HS-5 (cell line): ENCODE measurements at regions not wholly inside any gene's neighbourhood (a gene's known extent, or its start where the extent isn't known, plus 50 kb on each side); places are given as distances from the start of the nearest gene placed in this dataset.

ENCODE experiments used
- DNase-seq: peaks from one replicate; pipeline ENCODE4 v3.0.0-alpha.2; 2012; ENCODE audit warnings: low read depth

DNA sequence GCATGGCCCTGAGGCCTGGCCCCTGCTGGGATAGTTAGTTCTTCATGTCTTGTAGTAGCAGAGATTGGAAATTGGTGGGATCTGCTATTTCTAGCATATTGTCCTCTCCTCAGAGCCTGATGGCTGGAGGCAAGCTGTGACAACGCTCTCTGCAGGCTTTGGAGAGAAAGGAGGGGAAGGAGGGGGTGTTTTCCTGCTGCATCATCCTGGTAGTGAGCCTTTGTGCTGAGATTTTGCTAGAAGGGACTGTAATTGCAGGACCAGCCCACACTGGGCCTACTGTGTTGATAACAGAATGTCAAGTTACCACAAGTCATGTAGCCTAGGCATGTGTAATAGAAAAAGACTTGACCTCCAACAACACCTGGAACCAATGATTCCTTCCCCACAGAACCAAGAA, 351.0 kb downstream of the SIPA1L2 start:
- DNase-seq: no peak

- DNase-seq: no peak
Measured at GRCh38 chr1:232276651-232277050, 353.3 kb downstream of the SIPA1L2 start.

DNA sequence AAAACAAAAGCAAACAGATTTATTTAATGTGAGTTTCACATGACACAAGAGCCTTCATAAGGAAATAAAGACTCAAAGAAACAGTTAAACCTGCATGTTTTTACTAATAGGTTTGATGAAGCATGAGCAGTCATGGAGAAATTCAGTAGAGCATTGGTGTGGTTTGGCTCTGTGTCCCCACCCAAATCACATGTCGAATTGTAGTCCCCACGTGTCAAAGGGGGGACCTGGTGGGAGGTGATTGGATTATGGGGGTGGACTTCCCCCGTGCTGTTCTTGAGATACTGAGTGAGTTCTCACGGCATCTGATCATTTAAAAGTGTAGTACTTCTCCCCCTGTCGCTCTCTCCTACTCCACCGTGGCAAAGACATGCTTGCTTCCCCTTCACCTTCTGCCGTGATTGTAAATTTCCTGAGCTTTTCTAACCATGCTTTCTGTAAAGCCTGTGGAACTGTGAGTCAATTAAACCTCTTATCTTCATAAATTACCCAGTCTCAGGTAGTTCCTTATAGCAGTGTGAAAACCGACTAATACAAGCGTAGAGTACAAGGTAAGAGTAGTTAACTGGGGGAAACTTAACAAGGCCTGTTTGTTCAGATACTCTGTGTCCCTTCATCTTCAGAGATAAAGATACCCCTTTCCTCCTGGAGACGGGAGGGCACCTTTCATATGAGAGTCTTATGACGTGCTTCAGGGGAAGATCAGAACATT, 354.8 kb downstream of the SIPA1L2 start:
- no peak for DNase-seq

- no peak for DNase-seq
Measured at GRCh38 chr1:232274236-232274855, 355.6 kb downstream of the SIPA1L2 start.

GRCh38 chr1:232273011-232273410, 356.9 kb downstream of the SIPA1L2 start:
- DNase-seq: no peak

DNA sequence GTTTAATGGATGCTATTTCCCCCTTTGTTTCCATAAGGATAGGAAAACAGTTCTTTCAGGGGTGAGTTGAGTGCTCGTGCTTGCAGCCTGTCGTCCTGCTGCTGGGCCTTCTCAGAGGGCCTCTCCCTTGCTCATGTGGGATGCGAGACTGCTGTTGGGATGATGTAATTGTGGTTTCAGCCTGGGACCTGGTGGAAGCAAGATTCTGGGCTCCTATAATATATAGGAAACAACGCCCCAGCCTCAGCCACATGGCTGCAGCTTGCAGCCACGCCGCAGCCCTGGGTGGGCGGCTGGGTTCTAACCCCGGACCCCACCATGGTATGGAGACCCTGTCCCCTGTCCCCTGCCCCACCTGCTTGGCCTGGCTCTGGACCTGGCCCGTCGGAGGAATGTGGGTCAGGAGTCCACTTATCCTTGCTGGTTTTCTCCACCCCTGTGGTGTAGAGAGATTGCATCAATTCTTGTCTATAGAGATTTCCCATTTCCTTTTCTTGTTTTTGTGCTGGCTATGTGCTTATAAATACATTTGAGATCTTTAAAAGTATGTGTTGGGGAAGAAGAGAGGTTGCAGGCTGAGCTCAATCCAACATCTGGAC, 357.8 kb downstream of the SIPA1L2 start:
- no peak for DNase-seq

GRCh38 chr1:232271299-232271698, 358.6 kb downstream of the SIPA1L2 start:
- DNase-seq: no peak

- DNase-seq: no peak
Measured at GRCh38 chr1:232269988-232270387, 359.9 kb downstream of the SIPA1L2 start.

- DNase-seq: no peak
Measured at GRCh38 chr1:232267837-232268598, 361.9 kb downstream of the SIPA1L2 start.

DNA sequence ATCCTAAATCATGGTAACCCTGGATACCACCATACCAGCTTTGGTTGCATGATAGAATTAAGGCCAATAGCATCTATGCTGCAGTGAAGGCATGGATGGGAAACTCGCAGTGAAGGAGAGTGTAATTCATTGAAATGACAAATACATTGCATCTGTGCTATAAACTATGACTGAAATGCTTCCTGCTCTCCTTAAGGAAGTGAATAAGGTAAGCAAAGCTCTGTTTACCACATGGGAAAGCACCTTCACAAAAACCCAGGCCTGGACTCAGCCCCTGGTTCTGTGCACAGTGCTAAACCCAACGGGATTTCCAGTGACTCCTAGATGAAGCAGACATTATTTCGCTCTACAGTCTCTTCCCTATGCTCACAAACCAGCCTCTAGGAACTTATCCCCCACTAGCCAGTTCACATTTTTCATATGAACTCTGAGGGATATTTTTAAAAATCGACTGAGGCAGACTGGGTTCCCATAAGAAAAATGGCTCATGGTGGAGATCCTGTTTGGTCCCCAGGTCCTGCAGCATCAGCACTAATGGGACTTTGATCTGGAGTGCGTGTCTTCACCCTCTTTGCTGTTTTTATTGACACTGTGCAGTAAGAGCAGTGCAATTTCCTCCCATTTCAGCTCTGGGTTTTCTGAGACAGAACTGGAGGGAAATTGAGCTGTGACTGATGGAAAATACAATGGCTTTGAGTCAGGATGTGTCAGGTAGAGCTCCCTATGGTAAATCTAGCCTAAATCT, 362.7 kb downstream of the SIPA1L2 start:
- DNase-seq: no peak

DNA sequence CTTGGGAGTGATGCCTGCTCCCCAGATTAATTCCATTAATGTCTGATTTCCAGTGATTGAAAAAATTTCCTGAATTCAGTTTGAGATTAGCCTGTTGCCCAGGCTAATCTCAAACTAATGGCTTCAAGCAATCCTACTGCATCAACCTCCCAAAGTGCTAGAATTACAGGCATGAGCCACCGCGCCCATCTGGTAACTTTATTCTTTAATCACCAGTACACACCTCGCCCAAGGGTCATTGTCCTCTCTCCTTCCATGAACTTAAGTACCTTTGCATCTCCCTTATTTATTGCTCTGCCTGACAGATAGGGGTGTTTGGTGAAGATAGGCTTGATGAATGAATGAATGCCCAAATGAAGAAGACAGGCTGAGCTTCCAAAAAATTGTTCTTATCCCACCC, 366.5 kb downstream of the SIPA1L2 start:
- no peak for DNase-seq

GRCh38 chr1:232262991-232263390, 366.9 kb downstream of the SIPA1L2 start:
- DNase-seq: no peak

GRCh38 chr1:232260861-232261260, 369.1 kb downstream of the SIPA1L2 start:
- no peak for DNase-seq

- DNase-seq: no peak
Measured at GRCh38 chr1:232260045-232260444, 369.9 kb downstream of the SIPA1L2 start.

DNA sequence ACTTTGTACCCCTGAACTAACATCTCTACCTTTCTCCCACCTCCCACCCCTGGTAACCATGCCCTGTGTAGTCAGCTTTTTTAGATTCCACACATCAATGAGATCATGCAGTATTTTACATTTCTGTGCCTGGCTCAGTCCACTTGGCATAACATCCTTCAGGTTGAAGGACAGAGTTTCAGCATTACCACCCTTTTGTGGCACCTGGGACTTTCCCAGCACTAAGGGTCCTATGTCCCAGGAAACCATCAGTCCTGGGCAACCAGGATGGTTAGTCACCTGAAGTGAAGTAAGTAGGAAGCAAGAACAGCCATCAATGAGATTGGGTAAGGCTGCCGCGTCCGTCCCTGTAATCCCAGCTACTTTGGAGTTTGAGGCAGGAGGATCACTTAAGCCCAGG, 370.6 kb downstream of the SIPA1L2 start:
- no peak for DNase-seq

DNA sequence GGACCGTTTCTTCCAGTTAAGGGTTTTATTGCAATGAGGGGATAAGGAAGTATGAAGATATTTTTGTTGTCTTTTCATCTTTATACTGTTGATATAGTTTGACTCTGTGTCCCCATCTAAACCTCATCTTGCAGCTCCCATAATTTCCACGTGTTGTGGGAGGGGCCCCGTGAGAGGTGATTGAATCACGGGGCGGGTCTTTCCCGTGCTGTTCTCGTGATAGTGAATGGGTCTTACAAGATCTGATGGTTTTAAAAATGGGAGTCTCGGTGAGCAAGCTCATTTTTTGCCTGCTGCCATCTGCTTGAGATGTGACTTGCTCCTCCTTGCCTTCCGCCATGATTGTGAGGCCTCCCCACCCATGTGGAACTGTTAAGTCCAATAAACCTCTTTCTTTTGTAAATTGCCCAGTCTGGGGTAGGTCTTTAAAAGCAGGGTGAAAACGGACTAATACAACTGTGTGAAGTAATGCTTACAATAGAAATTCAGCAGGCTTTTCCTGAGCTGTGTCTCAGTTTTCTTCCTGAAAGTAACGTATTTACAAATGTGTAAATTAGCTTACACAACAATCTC, 377.3 kb downstream of the SIPA1L2 start:
- no peak for DNase-seq

DNA sequence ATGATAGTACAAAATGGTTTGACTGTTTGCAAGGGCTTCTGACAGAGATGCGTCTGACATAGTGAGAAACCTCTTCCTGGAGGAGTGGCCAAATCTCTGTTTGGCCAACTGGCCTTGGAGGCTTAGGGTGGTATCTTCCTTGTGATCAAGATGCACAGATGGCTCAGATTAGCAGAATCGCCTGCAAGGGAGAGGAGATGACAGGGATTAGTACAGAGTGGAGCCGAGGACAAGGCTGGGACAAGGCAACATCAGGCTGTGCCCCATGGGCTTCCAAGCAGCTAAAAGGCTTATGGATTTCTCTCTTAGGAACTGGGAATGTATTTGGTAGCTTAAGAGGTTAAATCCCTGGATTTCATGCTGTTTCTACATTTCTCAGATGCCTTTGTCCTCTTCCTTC, 379.1 kb downstream of the SIPA1L2 start:
- no peak for DNase-seq

- no peak for DNase-seq
Measured at GRCh38 chr1:232249861-232250777, 379.8 kb downstream of the SIPA1L2 start.

DNA sequence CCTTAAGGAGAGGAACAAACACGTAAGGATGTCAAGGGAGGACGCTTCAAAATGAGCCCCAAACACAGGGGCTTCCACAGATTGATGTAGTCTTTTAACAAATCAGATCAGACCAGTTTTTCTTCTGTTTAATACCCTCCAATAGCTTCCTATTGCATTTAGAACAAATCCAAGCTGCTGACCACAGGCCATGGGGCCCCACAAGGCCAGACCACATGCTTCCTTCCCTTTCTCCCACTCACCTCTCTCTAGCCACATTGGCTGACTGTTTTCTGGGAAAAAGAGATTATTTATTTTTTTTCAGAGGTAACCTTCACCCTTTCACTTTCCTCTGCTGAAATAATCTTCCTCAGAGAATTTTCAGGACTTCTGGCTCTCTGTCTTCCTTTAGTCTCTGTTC, 380.6 kb downstream of the SIPA1L2 start:
- no peak for DNase-seq

DNA sequence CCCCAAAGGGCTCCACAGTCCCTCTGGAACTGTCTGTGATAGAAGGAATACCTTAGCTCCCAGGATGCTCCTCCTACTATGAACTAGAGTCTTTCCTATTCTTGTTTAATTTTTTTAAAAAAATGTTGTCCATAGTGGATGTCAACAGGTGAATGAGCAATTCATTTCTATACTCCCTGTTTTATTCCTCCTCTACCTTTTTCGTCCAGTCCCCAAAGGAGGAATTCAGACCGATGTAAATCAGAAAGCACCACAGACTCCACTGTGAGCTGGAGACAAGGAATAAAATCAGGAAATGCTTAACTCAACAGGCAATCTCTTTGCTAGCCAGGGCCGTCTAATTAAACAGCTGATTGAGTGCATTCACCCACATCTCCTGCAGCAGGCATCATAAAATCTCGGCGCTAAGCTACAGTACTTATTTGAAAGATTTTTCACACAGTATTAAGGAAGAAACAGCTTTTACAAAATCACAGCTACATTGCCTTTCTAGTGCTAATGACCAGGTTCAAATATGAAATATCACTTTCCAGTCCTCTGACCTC, 381.6 kb downstream of the SIPA1L2 start:
- no peak for DNase-seq
